MM.1S (cell line): ENCODE measurements at regions not wholly inside any gene's neighbourhood (a gene's known extent, or its start where the extent isn't known, plus 50 kb on each side); places are given as distances from the start of the nearest gene placed in this dataset.

Experiments used
- CTCF ChIP-seq: fragments of 300-600 bp; sonication (generic); IDR thresholded peaks from 2 replicates; pipeline ENCODE4 v1.5.1; 2016; ENCODE audit warnings: antibody characterized with exemption, low read length, mixed read lengths
- EZH2 ChIP-seq: fragments of 300-600 bp; sonication (generic); optimal IDR thresholded peaks from 2 replicates; pipeline ENCODE3; 2017; ENCODE audit warnings: low read depth, mild to moderate bottlenecking, antibody characterized with exemption, low read length, mixed read lengths
- EZH2phosphoT487 ChIP-seq: fragments of 300-600 bp; sonication (generic); IDR thresholded peaks from 2 replicates; pipeline ENCODE4 v1.6.1; 2018; ENCODE audit warnings: antibody characterized with exemption, low read length

- TF ChIP-seq CTCF: no peak
- TF ChIP-seq EZH2phosphoT487: no peak
- no peak for TF ChIP-seq EZH2
Observed at GRCh38 chr12:112705037-112705632, 86.4 kb upstream of the RPH3A start.
